ENCODE measurements at regions not wholly inside any gene's neighbourhood (a gene's known extent, or its start where the extent isn't known, plus 50 kb on each side); places are given as distances from the start of the nearest gene placed in this dataset.
A peak's percentile ranks its signal among the peaks of the same experiment; 100 is the strongest.

DNA sequence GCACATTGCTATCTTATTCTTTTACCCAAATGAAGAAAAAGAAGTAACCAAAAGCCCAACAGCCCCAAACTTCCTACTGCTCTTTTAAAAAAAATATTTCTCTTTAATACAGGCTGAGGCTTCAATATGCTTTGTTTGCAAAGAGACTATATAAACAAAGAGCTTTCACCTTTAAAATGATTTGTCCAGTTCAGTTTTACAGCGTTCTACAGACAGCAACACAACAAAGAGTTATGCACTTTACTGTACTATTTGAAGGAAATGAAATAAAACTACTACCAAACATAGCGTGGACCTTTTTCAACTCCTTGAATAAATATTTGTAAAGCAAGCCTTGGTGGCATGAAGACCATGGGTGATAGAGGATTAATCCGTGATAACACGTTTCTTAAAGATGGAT is 151.2 kb downstream of the FGF9 start:
- DNase-seq (ENCODE audit: low spot score) = no peak

DNA sequence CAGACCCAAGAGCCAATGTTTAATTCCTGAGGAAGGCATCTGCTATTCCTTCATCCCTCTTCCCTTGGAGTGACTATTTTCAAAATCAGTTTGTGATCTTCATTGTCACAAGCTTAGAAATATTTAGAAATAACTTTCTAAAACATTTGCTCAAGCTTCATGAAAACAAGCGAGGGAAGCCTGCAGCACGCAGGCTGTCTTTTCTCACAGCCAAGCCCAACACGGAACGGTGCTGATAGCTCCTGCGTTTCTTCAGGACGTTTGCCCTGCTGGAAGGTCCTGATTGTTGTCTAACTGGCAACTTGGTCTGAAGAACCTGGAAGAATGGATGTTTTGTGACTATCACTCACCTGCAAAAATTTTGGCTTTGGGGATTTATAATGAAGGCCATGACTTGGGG is 152.5 kb downstream of the FGF9 start:
- DNase-seq (ENCODE audit: low spot score) = no peak

DNA sequence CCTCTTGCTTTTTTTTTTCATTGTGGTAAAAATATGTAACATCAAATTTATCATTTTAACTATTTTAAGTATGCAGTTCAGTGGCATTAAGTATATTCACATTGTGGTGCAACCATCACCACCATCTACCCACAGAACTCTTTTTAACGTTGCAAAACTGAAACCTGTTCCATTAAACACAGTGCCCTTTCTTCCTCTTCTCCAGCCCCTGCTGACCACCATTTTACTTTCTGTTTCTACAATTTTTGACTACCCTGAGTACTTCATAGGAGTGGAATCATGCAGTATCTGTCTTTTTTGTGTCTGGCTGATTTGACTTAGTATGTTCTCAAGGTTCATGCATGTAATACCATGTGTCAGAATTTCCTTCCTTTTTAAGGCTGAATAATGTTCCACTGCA is 153.1 kb downstream of the FGF9 start:
- DNase-seq (ENCODE audit: low spot score) = no peak

DNA sequence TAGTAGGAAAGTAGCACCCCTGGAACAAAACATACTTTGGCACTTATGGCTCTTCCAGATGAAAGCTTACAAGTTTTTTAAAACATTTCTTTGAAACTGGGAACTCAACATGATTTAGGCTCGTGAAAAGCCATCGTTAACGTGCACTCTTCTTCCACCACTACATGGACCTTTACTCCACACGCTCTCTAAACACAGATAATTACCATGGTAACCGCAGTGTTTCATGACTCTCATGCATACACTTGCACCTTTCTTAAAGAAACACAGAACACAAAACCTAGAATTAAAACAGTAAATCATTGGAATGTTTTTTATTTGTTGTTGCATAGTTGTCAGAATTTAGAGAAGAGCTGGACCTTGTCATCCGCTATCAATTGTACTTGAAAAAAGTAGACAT is 154.3 kb downstream of the FGF9 start:
- DNase-seq (ENCODE audit: low spot score) = no peak

DNA sequence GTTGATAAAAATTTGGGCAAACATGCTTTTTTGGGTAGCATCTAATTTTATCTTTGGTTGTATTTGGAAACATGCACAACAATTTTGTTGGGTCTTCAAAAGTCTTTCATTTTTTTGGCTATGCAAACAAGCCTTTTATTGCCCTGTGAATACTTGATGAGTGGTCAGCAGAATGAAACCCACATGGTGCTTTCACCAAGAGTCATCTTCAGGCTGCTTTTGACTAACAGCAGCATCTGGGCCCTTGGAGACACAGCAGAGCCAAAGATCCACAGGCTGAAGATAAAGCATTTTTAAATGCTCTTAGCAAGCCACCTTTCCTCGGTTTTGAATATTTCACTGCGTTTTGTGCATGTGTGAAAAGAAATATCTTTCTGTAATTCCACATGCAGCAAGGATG is 154.9 kb downstream of the FGF9 start:
- DNase-seq (ENCODE audit: low spot score) = no peak

DNA sequence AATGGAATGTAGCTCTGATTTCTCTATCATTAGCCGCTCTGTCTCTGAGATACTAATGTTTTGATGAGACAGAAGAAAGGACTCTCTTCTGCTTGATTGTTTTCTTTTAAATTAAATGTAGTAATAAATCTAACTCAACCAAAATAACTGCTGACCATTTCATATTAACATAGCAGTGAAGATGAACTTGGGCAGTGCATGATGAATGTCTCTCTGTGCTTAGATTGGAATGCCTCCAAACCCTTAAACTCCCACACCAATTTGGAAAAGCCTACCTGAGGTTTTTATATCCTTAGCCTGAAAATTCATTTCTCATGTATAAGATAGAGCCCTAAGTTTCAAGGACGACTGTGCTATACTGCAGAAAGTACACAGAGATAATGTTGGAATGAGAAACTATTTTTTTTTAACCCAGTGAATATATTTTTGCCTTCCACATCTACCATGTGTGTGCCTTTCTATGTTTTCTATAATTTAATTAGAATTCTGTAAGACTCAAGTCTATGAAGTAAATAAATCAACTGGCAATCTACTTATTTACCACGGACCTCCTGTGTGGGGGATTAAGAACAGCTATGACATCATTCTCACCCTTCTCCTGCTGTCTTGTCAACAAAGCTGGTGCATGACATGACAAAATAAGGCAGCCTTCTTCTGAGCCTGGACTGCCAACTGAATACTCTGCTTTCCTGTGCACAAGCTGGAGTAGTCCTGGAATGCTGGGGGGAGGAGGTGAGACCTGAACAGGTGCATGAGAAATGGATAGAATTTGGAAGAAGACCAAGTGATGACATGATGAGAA is 155.5 kb downstream of the FGF9 start:
- peak; percentile 22 for DNase-seq (ENCODE audit: low spot score)

DNA sequence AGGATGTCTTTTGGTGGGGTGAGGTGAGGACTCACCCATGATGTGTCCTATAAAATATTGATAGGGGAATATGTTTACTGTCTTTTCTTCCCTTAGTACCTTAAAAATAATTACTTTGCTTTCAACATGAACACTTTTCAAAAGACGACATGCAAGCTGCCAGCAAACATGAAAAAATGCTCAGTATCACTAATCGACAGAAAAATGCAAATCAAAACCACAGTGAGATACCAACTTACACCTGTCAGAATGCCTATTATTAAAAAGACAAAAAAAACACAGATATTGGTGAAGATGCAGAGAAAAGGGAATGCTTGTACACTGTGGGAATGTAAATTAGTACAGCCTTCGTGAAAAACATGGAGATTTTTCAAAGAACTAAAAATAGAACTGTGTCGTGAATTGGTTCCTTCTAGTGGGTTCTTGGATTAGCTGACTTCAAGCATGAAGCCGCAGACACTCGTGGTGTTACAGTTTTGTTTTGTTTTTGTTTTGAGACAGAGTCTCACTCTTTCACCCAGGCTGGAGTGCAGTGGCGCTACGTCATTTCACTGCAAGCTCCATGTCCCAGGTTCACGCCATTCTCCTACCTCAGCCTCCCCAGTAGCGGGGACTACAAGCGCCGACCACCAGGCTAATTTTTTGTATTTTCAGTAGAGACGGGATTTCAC is 160.9 kb downstream of the FGF9 start:
- no peak for DNase-seq (ENCODE audit: low spot score)

DNA sequence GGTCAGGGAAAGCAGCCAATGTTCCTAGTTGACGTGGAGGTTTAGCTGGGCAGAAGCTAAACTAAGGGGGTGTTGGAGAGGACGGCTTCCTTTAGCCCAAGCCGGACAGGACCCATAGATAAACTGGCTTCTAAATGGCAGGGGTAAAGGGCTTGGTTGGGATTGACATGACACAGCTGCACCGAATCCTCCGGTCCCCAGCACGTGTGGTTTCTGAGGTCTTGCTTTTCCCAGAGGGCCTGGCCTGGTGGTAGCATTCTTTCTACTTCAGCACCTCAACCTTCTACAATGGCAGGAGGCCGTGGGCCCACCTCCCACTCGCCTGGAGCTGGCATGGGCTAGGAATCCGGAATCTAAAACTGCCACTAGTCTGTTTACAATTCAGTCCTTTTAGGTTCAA is 163.0 kb downstream of the FGF9 start:
- no peak for DNase-seq (ENCODE audit: low spot score)

DNA sequence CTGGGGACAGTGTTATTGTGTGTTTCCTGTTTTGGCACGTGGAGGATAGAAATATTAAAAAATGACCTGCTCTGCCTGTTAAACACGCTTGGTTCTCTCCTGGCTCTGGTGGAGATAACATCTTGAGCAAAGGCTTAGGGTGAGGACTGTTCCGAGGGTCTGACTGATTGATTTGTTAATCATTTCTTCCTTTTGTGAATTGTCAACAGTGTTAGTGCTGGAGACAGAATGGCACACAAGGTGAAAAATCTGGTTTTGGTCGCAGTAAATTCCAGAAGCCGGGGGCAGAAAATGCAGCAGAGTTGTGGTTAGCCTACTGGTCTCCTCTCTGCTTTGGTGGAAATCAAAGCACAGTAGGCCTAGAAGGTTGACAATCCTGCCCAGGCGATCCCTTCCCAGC is 163.6 kb downstream of the FGF9 start:
- no peak for DNase-seq (ENCODE audit: low spot score)

DNA sequence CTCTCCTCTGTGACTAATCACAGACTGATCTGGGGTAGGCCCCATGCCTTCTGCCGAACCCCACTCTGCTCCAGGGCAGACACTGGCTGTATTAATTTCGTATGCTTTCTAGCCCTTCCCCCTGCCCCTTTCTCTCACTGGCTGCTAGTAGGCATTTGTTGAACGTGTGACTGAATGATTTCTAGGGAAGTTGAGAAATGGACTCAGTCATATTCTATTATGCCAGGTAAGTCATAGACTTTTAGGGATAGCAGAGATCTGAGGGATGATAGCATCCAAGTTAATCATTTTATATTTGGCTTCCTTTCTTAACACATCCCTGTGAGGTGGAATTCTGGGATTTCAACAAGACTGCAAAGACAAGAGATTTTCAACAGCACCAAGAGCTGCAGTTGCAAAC is 166.4 kb downstream of the FGF9 start:
- DNase-seq (ENCODE audit: low spot score) = no peak

DNA sequence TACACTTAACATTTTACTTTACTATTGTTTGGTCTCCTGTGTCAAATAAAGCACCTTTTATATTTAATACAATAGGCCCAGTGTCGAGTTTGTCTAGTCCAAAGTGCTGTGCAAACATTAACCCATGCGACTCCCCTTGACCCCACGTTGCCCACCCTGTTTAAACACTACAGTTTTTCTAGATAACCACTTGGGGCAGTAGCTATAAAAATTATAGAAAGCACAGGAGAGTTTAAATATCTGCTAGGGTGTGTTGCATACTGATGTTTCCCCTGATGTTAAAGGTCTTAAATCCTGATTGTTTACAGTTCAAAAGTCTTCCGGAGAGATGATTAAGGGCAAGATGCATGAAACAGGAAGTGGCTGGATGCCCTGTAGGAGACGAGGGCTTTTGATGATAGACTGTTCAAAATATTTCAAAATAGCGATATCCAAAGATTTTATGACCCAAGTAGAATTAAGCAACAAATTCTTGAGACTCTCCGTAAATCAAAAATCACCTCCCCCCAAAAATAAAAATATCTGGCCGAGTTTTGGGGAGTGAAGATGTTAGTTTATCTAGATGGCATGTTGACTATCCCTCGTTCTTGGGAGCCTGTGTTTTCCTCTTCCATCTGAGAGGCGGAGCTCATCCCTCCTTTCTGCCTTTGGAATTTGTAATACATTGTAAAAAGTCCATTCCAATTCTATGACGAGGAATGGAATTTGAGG is 167.1 kb downstream of the FGF9 start:
- no peak for DNase-seq (ENCODE audit: low spot score)

DNA sequence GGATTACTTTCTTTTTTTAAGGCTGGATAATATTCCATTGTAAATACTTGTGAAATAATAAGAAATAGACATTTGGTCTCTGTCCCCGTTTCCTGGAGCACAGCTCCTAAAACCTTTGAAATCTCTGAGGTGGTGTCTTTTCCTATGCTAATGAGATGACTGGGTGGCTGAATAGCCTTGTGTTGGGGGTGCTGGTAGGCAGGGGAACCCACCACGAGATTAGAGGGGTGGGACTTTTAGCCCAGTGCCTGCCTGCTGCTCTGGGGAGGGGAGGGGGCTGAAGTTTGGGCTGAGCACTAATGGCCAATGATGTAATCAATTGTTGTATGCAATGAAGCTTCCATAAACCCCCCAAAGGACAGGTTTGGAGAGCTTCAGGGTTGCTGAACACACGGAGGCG is 175.7 kb downstream of the FGF9 start:
- no peak for DNase-seq (ENCODE audit: low spot score)

DNA sequence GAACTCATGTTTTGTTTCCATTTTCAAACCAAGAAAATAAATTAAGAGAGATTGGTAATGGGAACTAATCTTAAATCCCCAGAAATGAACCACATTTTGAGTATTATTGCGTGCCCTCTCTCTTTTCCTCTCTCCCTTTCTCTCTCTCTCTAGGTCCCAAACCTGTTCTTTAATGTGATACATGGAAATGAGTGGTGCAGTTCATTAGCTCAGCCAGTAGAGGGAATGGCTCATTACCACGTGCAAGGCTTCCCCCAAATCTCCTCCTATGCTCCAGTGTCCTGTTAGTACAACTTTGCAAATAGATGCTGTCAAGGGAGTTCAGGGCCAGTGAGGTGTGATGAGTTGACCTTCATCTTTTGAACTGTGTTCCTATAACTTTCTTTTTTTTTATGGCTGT is 178.4 kb downstream of the FGF9 start:
- peak; percentile 46 for DNase-seq (ENCODE audit: low spot score)

DNA sequence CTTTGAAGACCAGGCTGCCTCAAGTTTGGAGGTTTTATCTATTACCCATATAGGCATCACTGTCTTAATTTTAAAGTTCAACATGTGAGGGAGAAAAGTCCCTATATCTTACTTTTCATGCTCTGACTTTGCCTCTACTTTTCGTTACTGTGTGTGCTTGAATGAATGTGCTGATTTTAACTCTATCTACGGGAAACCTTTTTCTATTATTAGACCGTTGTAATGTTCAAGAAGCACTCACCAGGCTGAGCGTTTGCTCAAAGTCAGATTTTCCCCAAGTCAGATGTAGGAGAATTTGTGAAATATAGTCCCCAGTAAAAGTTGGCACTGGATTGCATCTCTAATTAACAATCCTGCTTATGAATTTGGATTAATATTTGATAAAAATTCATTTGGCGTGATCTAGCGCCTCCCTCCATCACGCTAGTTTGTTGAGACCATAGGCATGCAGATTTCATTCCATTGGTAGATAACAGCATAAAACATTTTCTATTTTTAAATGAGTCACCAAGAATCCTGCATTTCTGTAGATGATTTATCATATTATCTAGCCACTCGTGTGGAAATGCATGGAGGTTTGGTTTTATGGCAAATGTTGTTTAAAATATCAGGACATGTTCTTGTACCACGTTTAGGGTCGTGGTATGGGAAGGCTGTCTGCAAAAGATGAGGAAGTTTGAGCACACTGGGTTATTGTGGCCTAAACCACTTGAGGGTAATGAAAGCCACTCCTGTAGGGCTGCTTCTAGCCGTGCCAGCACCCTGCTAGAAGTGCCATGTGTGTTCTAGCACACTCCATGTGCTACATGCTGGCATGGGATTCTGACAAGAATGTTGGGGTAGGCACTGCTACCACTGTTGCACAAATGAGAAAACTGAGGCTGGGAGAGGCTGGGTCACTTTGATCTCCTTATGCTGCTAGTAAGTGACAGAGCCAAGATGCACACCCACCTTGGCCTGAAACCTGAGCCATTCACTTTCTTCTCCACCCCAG is 179.4 kb downstream of the FGF9 start:
- no peak for DNase-seq (ENCODE audit: low spot score)

DNA sequence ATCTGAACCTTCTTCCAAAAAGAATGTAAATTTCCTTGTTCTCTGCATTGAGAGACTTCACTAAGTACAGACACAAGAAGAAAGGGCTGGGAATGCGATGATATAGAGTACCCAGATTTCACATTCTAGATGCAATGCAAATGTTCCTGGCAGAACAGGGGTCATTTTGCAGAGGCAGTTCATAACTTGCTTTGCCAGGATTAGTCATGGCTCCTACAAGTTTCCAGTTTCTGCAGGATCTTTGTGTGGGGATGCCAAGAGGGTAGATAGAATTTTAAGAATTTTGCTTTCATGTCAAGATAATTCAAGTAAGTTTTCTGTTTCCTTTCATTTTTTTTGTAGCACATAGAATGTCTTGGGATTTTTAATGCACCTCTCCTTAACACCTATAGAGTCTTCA is 181.2 kb downstream of the FGF9 start:
- DNase-seq (ENCODE audit: low spot score) = no peak

DNA sequence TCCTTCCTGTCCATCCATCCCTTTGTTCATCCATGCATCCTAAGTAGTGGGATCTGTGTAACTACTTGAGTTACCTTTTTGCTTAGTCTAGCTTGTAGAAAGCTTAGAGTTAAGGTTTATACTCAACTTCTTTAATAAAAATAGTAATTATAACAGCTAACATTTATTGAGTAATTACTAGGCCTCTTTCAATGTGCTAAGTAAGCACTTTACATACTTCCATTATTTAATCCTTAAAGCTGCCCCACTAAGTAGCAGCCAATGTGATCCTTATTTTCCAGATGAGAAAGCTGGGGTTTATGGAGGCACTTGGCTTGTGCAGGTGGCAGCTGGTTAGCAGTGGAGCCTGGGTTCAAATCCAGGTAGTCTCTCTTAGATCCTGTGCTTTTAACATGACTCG is 182.9 kb downstream of the FGF9 start:
- DNase-seq (ENCODE audit: low spot score) = no peak

DNA sequence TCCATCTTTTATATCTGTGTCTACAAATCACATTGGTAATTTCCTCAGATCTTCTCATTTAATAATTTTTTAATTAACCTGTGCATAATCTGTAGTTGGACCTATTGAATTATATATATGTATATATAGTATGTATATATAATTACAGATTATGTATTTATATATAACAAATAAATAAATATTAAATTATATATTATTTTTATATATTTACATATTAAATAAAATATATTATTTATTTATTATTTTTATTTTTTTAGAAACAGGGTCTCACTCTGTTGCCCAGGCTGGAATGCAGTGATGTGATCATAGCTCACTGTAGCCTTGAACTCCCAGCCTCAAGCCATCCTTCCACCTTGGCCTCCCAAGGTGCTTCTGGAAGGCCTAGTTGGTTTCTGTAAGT is 197.9 kb downstream of the FGF9 start:
- DNase-seq (ENCODE audit: low spot score) = no peak

DNA sequence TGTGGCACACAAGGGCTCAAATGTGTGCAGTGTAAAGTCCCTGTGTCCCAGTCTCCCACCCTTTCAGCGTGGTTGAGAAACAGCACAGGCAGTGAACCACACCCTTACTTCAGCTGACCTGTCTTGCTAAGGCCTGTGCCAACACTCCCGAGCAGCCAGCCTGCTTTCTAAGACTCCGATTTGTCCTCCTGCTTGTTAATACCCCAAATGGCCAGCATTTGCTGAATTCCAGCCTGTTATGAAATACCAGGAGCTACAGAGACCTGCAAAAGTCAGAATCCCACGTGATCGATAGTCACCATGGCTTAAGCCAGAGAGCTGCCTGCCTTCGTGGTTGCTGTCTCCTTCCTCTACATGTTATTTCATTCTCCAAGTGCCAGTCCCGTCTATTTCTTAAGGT is 200.5 kb downstream of the FGF9 start:
- peak; percentile 26 for DNase-seq (ENCODE audit: low spot score)

DNA sequence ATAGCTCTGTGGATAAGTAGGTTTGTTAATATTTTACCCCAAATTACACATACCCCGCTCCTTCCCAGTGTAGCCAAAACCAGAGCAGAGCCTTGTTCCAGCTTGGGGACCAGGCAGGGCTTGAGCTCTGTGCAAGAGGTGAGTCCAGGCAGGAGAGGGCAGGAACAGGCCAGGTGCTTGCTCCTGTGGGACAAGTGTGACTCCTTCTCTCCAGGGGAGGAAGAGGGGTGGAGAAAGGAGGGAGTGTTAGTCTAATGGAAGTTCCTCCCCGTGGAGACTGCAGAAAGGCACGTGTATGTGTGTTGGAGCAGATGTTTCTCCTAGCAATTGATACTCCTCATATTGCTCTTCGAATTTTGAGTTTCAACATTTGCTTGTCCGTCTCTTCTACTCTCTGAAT is 201.0 kb downstream of the FGF9 start:
- DNase-seq (ENCODE audit: low spot score) = peak; percentile 30

DNA sequence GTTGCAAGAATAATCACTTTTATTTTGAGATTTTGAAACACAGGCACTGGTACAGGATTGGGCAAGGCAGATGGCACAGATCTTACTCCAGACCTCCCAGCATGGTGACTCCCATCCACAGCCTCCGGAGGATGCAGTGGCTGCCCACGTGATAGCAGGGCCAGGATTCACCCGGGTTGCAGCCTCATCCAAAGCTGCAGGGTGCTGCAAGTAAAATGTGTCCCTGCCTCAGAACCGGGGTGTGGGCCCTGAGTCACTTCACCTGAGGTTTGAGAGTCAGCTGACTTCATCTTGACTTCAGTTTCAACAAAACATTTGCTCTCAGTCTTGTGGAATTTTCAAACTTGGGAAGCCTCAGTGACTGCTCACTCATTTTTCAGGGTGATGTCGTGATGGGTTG is 201.9 kb downstream of the FGF9 start:
- DNase-seq (ENCODE audit: low spot score) = peak; percentile 56

DNA sequence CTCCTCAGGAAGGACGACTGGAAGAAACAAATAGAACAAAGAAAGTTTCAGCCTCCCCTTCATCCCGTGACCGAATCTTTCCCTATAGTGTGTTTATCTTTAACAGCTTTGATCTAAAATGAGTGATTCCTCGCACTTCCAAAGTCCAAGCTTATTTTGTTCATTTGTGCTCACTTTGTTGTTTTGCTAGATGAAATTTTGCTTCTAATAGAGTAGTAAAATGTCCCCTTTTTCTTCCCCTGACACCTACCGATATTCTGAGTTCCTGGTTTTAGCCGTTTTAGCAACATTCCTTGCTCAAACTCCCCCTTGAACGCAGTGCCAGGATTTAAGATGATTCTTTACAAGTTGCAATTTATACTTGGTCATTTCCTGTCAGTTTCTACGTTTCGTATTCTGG is 204.2 kb downstream of the FGF9 start:
- DNase-seq (ENCODE audit: low spot score) = no peak

DNA sequence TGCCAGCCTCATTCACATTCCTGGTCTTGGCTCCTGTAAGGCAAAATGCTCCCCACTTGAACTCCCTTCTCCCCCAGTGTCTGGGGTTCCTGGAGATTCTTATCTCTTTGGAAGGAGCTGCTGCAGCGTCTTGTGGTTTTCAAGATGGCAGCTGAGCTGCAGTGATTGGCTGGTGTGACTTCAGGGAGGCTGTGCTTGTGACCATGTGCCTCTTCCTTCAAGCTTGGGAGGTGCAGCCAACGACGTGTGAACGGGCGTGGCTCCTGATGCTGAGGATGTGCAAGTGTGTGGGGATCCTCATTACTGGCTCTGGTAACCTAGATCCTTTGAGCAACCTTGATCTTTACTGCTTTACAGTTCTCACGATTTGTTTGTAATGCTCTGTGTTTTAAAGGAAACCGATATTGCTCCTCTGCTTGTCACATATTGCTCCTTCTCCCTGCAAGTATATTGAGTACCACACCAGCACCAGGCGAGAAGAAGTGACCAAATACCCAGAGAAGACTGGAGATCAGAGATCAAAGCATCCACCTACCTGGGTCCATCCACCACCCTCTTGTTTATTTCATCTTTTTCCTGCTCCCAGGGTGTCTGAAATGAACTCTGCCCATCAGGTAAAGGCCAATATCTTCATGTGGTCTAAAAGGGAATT is 208.5 kb downstream of the FGF9 start:
- DNase-seq (ENCODE audit: low spot score) = no peak

Data from kidney tubule cell (primary cell).